AML-193 (cell line): ENCODE measurements at regions not wholly inside any gene's neighbourhood (a gene's known extent, or its start where the extent isn't known, plus 50 kb on each side); places are given as distances from the start of the nearest gene placed in this dataset.

Source experiments
- DNase-seq, 2 experiments: peaks; one replicate each; lab custom pipeline; 2025; lab: John Stamatoyannopoulos, UW

DNA sequence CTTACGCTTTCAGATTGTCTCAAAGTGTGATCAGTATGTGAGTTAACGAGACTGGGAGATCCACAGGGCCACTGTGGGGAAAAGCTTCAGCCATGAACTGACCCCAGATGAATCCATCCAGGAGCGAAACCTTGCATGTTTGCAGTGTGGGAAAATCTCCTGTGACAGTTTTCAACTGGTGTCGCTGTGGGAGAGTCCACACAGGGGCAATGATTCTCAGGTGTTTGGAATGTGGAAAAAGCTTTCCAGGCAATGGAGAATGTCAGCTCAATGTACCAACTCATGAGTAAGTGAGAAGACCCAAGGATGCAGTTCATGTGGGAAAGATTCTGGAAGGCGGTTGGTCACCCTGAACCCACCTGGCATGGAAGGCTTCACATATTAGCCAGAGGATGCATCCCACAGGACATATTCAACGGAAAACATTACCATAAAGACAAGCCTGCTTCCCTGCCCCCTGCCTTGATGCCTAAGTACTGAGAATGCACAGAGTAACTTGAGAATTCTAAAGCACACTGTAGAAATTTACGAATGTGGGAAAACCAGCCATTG lies 204.1 kb upstream of the BMPER start:
- no peak for DNase-seq

DNA sequence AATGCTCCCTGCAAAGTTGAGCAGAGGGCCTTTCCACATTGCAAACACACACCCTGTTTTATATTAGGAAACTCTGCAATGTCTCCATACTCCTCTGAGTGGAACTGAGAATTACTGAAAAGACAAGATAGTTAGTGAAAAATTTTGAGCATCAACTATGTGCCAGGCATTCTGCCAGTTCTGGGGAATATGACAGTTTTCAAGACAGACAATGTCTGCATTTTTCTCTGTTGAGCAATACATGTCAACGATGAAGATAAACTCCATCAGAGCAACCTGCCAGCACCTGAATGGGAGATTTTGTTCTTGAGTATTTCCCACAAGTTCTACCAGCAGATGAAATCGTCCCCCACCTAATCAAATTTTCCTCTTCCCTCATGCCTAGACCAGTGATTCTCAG lies 203.4 kb upstream of the BMPER start:
- DNase-seq = no peak

DNA sequence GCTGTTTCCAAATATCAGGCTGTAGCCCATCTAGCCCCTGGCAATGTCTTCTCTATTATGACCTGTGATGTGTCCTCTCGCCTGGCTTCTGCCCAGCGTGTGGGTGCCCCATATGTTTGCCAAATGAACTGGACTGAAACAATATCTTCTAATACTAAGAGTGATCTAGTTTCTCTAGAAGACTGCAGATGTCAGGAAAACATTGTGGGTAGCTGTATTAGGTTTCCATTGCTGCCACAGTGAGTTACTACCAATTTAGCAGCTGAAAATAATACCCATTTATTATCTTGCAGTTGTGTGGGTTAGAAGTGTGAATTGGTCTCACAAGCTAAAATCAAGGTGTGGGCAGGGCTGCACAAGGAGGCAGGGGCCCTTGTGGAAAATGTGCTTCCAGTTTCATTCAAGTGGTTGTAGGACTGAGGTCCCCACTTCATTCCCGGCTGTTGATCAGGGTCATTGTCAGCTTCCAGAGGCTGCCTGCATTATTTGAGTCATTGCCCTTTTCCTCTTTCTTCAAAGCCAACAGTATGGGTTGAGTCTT lies 202.8 kb upstream of the BMPER start:
- DNase-seq = no peak

DNA sequence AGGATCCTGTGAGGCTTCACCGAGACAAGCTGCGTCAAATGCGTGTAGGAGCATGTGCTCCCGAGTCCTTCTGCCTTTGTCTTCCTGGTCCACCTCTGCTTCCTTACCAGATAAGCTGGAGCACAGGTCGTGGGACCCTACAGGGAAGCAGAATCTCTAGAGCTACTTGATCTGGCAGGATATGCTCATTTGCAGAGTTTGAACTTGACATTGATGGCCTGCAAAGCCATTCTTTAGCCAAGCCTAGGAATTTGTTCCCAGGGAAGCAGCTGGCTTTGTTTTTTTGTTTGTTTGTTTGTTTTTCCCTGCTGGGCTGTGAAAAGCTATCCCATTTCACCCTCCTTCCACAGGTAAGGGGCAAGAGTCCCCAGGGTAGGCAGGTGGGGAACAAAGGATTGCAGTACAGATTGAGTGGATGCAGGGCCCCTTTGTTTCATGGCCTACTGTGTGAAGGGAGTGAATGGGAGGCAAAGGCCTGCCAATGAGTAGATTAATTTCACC lies 200.0 kb upstream of the BMPER start:
- DNase-seq = no peak

DNA sequence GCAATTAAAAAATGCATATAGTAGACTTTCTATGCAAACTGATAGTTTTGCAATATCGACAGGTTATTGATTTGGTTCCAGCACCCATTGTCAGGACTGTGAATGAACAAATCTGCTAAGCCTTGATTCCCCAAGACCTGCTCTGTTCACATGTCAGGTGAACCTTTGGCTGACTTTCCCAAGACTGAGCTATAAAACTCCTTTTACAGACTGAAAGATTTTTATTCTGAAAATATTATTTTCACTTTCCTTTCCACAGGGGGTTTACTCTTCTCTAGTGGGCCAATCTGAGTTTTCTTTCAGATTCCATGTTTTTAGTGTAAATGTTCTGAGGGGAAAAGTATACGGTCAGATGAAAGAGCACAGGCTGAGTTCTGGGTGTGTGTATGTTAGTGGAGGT lies 199.2 kb upstream of the BMPER start:
- DNase-seq = no peak

DNA sequence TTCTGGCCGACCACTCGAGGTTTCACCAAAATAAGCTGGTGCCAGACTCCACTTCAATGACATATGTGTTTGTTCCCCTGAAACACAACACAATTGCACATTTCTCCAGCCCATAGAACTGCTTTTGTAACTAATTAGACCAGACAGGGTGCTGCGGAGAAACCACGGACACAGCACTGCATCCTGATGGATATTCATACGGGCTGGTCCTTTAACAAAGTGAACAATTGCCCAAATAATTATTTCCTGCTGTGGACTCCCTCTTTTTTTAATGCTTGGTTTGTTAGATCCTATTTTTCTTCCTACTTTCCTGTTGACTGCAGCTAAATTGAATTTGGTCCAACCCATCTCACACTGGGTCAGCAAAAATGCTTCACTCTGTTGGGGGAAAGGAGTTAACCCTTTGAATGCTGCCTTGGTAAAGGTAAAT lies 198.6 kb upstream of the BMPER start:
- DNase-seq = no peak

DNA sequence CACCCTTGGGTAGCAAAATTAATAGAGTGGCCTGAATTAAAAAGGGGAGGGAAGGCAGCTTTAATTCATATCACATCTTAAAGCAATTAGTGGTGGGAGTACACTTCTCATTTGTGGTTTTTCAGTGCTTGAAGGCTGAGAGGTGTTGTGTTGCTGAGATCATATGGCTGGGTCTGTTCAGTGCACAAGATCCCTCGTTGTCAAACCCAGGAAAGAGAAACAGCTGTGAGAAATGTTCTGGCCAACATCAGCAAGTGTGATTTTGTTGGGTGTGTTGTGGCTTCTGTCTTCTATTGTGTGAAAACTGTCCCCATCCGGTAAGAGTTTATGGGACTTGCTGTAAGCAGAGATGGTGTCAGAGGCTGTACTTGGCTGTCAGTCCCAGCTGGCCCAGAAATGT lies 197.9 kb upstream of the BMPER start:
- DNase-seq = no peak

DNA sequence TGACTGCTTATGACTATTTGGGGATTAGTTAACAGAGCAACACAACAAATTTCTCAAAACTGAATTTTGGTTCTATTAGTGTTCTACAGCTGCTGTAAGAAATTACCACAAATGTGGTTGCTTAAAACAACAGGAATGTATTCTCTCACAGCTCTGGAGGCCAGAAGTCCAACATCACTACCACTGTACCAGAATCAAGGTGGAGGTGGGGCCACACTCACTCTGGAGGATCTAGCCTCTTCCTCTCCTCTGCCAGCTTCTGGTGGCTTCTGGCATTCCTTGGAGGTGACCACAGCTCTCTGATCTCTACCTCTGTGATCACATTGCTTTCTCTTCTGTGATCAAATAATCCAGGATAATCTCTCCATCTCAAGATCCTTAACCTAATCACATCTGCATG lies 194.7 kb upstream of the BMPER start:
- no peak for DNase-seq

DNA sequence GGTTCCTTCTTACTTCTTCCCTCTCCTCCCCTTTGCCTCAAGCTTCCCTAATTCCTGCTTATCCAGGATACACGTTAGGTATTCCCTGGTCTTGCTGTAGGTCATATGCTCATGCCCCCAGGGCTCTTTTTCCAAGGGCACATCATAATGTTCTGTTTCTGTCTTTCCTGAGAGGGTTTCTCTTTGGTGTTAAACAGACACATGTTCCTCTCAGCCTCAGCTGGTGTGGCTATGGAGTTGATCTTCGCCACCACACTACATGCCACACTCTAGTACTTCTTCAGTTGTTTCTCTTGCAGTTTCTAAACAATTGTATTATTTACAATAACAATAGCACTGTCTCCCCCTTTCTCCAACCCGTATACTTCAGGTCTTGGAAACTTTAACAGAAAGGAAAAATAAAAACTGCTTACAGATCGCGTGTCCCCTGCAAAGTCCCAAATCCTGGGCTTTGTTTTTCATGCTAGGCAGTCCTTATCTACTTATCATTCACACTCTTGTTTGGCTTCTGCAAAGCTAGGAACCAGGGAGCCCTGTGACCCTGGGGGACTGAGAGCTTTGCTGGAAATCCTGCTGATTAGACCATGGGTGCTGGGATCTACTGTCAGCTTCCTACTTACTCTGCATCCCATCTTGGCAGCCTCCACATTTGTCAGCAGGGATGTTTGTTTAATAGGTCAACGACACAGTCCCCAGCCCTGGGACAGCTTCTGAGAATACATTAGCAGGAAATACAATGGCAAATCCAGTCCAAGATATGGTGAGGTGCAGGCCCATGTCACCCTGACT lies 193.9 kb upstream of the BMPER start:
- no peak for DNase-seq

DNA sequence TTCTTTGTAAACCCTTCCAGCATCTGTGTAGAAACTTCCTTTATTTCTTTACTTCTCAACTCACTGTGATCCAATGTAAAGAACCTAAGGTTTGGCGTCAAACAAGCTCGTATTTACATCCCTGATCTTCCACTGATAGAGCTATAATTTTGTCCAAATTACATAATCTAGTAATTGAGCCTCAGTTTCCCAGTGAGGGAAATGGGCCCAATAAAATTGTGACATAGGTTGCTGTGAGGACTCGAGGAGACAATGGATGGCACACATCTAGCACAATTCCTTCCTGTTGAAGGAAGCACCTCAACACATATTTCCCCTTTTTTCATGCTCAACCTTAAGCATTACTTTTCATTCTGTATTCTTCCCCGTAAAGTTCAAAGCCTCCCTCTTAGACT lies 193.3 kb upstream of the BMPER start:
- DNase-seq = no peak

DNA sequence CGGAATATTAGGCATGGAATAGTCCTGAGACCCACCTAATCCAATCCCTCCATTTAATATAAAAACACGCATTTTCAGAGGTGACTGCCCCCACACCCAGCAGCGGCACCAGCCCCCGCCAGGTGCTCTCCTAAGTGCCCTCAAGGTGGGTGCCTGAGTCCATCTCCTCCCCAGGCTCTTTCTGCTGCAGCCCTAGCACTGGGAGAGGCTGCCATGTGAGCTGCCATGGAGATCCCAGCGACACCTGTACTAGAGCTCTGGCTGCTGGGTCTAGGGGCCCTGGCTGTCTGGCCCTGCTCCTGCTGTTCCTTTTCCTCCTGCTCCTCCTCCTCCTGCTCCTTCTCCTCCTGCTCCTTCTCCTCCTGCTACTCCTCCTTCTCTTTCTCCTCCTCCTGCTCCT lies 191.1 kb upstream of the BMPER start:
- no peak for DNase-seq

DNA sequence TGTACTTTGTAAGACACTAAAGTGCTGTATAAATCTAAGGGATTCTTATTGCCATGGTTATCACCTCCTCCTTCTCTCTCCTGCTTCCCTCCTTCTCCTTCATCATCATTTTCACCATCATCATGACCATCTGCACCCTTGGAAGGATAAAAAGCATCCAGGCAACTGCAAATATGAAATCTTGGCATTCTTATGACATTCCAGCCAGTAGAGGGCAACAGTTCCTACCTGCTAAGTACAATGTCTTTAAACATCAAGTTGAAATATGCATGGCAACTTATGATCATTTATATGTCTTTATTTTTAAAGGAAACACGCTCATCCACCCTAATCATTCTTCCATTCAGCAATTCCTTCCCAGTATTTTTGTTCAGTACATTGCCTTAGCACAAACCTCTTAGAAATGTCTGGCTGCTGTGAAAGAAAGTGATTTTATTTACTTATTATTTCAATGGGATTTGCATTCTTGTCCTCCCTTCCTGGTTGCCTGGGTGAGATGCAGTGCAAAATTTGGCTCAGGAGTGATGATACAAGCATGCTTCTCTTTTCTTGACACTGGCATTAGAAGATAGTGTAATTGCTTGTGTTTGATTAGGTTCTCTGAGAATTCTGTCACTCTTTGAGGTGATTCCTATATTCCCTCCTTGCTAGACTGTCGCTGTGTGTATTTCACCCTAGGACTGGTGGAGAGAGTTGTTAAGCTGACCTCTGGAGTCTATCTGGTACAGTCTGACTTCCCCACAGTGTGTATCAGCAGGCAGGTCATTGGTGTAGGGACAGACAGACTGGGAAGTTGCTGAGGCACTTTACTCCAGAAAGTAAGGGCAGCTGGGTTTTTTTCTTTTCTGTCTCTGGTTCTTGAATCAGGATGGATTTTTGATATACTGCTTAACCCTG lies 188.5 kb upstream of the BMPER start:
- DNase-seq = peak; percentile 1 to 3

DNA sequence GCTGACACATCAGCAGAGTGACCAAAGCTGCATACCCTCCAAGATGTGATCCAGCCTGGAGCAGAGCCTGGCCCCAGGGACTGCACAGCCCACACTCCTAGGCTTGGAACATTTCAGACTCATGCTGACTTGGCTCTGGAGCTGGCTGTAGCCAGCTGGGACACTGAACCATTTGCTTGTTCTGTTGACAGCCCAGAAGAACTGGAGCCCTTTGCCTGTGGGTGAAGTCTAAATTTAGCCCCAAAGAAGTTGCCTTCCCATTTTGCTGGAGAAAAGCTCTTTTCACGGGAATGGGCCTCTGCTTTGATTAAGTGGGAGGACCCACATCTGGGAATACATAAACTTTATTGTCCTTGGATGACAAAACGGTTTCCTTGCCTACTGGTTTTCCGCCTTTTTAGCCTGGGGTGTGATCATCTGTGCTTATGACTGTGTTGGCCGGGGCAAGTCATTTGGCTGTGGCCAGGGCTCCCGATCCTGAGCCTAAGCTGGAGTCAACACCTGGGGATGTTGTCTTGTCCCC lies 186.2 kb upstream of the BMPER start:
- DNase-seq = no peak

DNA sequence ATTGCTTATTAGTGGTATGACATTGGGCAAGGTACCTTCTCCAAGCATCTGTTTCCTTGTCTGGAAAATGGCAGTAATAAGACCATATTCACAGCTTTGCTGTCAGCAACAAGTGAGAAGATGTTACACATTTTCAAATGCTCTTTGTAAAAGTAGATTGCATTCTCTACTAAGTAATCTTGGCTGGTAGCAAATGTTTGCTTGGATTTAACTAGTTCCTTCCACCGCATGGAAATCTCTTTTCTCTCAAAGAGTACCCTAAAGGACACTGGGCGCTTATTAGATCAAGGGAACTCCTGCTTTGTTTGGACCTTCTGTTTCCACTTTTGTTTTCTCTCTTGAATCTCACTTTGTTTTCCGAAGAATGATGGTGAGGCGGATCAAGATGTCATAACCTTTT lies 185.2 kb upstream of the BMPER start:
- no peak for DNase-seq

DNA sequence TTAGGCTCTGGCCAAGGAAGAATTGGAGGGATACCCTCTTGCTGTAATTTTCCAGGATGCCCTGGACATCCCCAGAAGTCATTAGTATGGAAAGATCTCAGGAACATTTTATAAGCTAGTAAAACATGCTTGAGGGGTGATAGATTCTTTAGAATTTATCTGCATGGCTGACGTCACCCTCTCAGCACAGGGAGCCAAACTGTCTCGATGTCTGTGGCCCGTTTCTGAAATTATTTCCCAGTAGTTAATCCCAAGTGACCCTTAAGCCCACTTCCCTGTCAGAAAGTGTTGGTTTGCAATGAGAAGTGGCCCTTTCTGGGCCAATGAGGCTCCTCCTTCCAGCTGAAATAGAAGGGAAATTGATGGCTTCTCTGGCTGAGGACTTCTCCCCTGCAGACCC lies 184.5 kb upstream of the BMPER start:
- DNase-seq = no peak

DNA sequence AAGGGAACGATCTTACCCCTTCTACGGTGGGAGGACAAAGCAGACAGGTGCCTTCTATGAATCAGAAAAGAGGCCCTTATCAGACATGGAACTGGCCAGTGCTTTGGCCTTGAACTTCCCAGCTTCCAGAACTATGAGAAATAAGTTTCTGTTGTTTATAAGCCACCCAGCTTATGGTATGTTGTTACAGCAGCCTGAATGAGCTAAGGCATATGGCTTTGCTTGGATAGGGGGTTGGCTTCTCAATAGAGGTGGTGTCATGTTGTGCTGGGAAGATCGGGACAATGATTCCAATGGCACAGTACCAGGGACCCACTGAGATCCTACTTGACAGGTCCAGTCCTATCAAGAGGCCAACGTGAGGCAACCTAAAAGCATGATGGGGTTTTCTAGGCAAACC lies 183.4 kb upstream of the BMPER start:
- DNase-seq = no peak

DNA sequence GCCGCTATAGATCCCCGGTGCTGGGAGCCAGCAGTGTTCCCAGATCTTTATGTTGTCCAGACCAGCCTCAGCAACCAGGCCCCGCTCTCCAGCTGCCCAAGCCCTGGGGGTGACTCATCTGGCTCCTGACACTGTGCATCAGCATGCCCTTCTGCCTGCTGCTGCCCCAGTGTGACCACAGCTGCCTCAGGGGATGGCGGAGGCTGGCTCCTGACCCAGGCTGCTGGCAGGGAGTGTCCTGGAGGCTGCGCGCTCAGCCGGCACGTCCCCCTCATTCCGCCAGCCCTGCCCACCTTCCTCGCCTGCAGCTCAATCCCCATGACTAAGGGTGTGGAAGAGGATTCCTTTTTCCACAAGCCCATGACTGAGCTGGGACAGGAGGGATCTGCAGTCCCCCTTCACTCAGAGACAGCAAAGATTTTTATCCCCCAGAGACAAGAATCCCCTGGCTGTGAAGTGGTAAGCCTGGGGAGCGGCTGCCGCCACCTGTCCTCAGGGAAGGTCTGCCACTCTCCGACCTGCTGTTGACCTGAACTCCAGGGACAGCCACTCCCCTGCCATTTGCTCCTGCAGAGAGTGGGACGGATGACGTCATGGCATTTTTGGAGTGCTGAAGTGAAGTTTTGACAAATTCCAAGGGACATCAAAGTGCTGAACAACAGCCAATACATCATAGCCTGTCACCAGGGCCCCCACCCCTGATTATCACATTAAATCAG lies 182.8 kb upstream of the BMPER start:
- DNase-seq = no peak

DNA sequence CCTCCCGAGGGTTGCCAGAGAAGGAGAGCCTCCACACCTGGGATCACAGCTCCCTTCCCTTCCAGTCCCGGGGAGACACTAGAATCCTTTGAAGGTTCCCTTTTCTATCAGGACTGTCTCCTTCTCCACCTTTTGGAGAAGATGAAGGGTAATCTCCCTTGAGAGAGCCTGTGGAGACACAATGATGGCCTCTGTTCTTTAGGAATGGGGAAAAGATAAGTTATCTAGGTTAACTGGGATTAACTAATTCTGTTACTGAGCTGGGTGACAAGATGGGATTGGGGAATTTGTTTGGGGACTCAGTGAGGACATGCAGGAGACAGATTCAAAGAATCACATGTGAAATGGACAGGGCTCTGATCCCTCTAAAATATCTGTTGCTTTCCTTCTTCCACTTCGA lies 181.1 kb upstream of the BMPER start:
- no peak for DNase-seq

DNA sequence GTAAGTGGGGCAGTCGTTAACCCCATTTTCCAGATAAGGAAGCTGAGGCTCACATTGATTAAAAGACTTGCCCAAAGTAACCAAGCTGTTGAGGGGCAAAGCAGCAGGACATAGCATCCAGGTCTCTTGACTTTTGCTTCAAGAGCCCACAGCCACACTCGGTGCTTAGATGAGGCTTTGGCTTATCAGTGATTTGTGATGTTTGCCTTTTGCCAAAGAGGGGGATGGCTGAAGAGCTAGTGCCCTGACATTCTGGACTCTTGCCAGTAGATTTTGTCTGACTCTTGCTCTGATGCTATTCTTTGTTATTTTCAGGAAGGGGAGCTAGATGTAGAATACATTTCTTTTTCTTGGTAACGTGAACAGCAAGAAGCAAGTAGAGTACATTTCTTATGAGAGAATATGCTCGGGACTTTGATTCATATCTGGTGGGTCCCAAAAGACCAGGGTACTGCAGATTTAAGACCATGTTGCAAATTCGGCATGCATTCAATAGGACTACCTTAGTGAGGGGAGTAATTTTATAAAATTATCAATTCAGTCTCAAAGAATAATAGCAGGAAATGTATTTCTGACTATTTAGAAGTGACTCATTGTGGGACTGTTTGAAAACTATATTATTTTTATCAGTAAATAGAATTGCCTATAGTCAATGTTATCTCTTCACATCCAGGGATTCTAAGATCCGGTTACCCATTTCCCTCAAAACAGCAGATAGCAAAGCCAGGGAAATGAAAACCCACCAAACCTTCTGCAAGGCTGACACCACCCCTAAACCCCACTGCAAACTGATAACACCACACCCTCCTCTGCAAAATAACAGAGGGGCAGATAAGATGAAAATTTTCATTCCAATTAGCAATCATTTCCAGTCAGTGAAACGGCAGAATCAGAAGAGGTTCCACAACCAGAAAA lies 180.0 kb upstream of the BMPER start:
- DNase-seq = no peak

DNA sequence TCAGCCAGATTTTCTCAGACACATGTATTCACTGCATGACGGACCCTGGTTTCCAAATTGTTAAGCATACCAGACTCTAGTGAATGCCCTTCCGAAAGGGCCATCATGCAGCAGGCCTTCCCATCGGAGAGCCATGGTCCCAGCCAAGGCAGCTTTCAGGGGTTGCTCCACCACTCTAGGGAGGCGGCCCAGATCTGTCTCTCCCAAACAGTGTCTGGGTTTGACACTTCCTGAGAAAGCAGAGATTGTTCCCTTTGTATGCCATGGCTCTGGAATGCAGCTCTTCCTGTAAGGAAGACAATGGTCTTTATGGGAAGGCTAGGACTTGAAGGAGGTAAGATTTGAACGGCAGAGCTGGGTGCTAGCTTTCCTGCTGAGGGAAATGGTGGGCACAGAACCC lies 178.8 kb upstream of the BMPER start:
- DNase-seq = no peak

DNA sequence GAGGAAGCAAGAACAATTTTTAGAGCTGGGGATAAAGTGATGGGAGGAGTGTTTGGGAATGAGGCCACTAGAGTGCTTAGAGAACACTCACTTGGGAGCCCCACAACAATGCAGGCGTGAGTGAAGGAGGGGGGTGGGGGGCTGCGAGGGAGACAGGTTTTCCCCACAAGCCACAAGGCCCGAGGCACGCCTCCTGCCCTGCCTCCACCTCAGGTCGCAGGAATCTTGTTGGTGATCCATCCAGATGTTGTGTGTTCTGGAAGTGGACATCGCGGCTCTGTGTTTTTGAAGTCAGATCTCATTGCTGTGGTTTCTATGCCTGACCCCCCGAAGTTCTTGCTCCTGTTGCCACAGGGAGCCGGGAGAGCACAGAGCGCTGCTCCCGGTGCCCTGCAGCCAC lies 178.0 kb upstream of the BMPER start:
- DNase-seq = no peak
